Liver (tissue), 8 donors: ENCODE measurements at regions not wholly inside any gene's neighbourhood (a gene's known extent, or its start where the extent isn't known, plus 50 kb on each side); places are given as distances from the start of the nearest gene placed in this dataset.

Source experiments
- DNase-seq: peaks from one replicate; pipeline ENCODE4 v3.0.0-alpha.2; 2017; ENCODE audit warnings: low spot score
- H3K27ac ChIP-seq, 2 donors: one replicate each; pipeline ENCODE4 v1.7.0; 2013; ENCODE audit warnings: inconsistent platforms in 2 of 2, low read length in 2 of 2, control low read depth in 1 of 2, low read depth in 1 of 2, mild to moderate bottlenecking in 1 of 2
- H3K27me3 ChIP-seq, 4 donors: one replicate each; pipeline versions ENCODE4 v1.6.1 to v1.7.0; 2013; ENCODE audit warnings: low read length in 3 of 4, inconsistent platforms in 1 of 4, mild to moderate bottlenecking in 1 of 4, moderate library complexity in 1 of 4; ENCODE audit not compliant: control insufficient read depth in 4 of 4, insufficient read depth in 4 of 4
- H3K36me3 ChIP-seq, 4 donors: one replicate each; pipeline versions ENCODE4 v1.6.1 to v1.7.0; 2013; ENCODE audit warnings: low read length in 3 of 4, mild to moderate bottlenecking in 3 of 4, low read depth in 1 of 4, moderate library complexity in 1 of 4; ENCODE audit not compliant: control insufficient read depth in 4 of 4, insufficient read depth in 3 of 4
- H3K4me1 ChIP-seq, 4 donors: one replicate each; pipeline versions ENCODE4 v1.6.1 to v1.7.0; 2013; ENCODE audit warnings: low read length in 3 of 4, mild to moderate bottlenecking in 3 of 4, moderate library complexity in 1 of 4; ENCODE audit not compliant: control insufficient read depth in 4 of 4, insufficient read depth in 4 of 4
- H3K4me3 ChIP-seq, 3 donors: one replicate each; pipeline versions ENCODE4 v1.6.1 to v1.7.0; 2013; ENCODE audit warnings: low read length in 3 of 3, control low read depth in 1 of 3, low read depth in 1 of 3, mild to moderate bottlenecking in 1 of 3
- H3K9ac ChIP-seq, 2 donors: one replicate each; pipeline ENCODE4 v1.7.0; 2013; ENCODE audit warnings: low read length in 2 of 2, mild to moderate bottlenecking in 2 of 2, moderate library complexity in 2 of 2, control low read depth in 1 of 2, low read depth in 1 of 2
- H3K9me3 ChIP-seq, 4 donors: one replicate each; pipeline versions ENCODE4 v1.6.1 to v1.7.0; 2013; ENCODE audit warnings: low read length in 3 of 4; ENCODE audit not compliant: control insufficient read depth in 4 of 4
- GABPA ChIP-seq, 2 donors: IDR thresholded peaks in 1 of 2; conservative IDR thresholded peaks in 1 of 2; 2 replicates each; pipeline ENCODE4 v1.6.1; 2016; ENCODE audit warnings: antibody characterized with exemption in 2 of 2, mild to moderate bottlenecking in 1 of 2, moderate library complexity in 1 of 2
- HNF4A ChIP-seq, 2 donors: conservative IDR thresholded peaks; 2 replicates each; pipeline ENCODE4 v1.6.1; 2016; ENCODE audit warnings: antibody characterized with exemption in 2 of 2, mild to moderate bottlenecking in 2 of 2
- HNF4G ChIP-seq: IDR thresholded peaks from 2 replicates; pipeline ENCODE4 v1.6.1; 2016; ENCODE audit warnings: antibody characterized with exemption
- JUND ChIP-seq, 2 donors: IDR thresholded peaks; 2 replicates each; pipeline ENCODE4 v1.6.1; 2016; ENCODE audit warnings: antibody characterized with exemption in 2 of 2
- NR2F2 ChIP-seq: IDR thresholded peaks from 2 replicates; pipeline ENCODE4 v1.6.1; 2016; ENCODE audit warnings: antibody characterized with exemption
- RAD21 ChIP-seq, 2 donors: IDR thresholded peaks; 2 replicates each; pipeline ENCODE4 v1.6.1; 2016; ENCODE audit warnings: antibody characterized with exemption in 2 of 2, mild to moderate bottlenecking in 2 of 2
- RXRA ChIP-seq, 2 donors: IDR thresholded peaks; 2 replicates each; pipeline ENCODE4 v1.6.1; 2017 to 2018; ENCODE audit warnings: antibody characterized with exemption in 2 of 2, mild to moderate bottlenecking in 1 of 2
- SP1 ChIP-seq: IDR thresholded peaks from 2 replicates; pipeline ENCODE4 v1.6.1; 2018; ENCODE audit warnings: antibody characterized with exemption, mild to moderate bottlenecking
- TAF1 ChIP-seq: conservative IDR thresholded peaks from 2 replicates; pipeline ENCODE4 v1.6.1; 2016; ENCODE audit warnings: antibody characterized with exemption, mild to moderate bottlenecking
- YY1 ChIP-seq: IDR thresholded peaks from 2 replicates; pipeline ENCODE4 v1.6.1; 2016; ENCODE audit warnings: antibody characterized with exemption, mild to moderate bottlenecking
- WGBS: extraction: QIAGEN DNeasy Blood & Tissue Kit; methylation state at CpG from one replicate; pipeline ENCODE4 v1.1.7; 2013; 5-methylcytosine and 5-hydroxymethylcytosine counted together
- TF ChIP-seq, protein P1 (sequence below): IDR thresholded peaks from 2 replicates; pipeline ENCODE4 v1.6.1; 2016; ENCODE audit warnings: antibody characterized with exemption
- TF ChIP-seq, protein P2 (sequence below): IDR thresholded peaks from 2 replicates; pipeline ENCODE4 v1.6.1; 2016; ENCODE audit warnings: antibody characterized with exemption, mild to moderate bottlenecking
- TF ChIP-seq, protein P3 (sequence below): IDR thresholded peaks from 2 replicates; pipeline ENCODE4 v1.6.1; 2016; ENCODE audit warnings: antibody characterized with exemption
- TF ChIP-seq, protein P4 (sequence below): fragments of 150-350 bp; IDR thresholded peaks from 2 replicates; pipeline ENCODE4 v1.5.1; 2017; ENCODE audit warnings: improper control_type of control experiment, low read depth, low read length; ENCODE audit not compliant: missing input control
- donor health status: healthy.
- donor health status: healthy.
- donor health status: healthy.
- donor health status: healthy.
- donor health status: healthy.

DNA sequence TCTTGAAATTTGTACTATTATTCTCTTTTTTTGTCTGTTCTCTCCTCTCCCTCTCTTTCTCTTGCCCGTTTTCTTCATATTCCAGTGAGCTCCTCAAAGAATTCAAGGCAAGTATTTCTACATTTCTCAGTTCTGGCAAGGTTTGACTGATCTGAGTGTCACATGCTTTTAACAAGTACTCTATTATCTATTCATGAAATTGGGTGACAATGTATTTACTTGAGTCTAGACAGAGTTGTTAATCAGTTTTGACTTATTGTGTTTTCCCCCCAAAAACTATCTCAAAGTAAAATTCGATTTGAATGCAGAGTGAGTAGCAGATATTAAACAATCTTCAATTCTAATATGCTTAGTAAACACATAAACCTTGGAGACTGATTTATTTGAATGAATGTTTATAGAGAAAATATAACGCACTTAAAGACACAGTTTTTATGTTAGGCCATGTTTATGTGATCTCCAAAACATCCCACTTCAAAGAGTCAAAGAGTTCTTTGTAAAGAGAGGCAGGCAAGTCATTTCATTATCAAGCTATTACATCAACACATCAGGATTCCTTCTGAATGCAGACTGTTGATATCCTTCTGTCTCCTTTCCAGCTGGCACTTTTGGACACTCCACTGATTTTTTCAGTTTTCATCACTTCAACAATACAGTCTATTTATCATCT lies 166.6 kb downstream of the SLITRK6 start:
- Histone ChIP-seq H3K4me1 (no peaks in the 10 kb centered on the region), H3K27ac (no peak overlapping the region), H3K4me3 (no peak overlapping the region), H3K36me3 (no peaks in the 10 kb centered on the region), H3K9me3 (no peaks in the 10 kb centered on the region), H3K9ac (no peak overlapping the region), H3K27me3 (no peaks in the 10 kb centered on the region)
- DNase-seq: no peak
- 44% methylated on average over 3 of the region's 3 CpGs for WGBS
- TF ChIP-seq HNF4G (no peak), JUND (IDR thresholded peaks at IDR 0.05) (no peak), YY1 (no peak), NR2F2 (no peak), RXRA (IDR thresholded peaks at IDR 0.05) (no peak), SP1 (no peak), HNF4A (conservative IDR thresholded peaks at IDR 0.05) (no peak), RAD21 (IDR thresholded peaks at IDR 0.05) (no peak), GABPA (IDR thresholded peaks at IDR 0.05 in 1 of 2, conservative IDR thresholded peaks at IDR 0.05 in 1 of 2) (no peak), TAF1 (no peak)
- TF ChIP-seq, protein P1, sequence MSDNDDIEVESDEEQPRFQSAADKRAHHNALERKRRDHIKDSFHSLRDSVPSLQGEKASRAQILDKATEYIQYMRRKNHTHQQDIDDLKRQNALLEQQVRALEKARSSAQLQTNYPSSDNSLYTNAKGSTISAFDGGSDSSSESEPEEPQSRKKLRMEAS: no peak
- TF ChIP-seq, protein P2, sequence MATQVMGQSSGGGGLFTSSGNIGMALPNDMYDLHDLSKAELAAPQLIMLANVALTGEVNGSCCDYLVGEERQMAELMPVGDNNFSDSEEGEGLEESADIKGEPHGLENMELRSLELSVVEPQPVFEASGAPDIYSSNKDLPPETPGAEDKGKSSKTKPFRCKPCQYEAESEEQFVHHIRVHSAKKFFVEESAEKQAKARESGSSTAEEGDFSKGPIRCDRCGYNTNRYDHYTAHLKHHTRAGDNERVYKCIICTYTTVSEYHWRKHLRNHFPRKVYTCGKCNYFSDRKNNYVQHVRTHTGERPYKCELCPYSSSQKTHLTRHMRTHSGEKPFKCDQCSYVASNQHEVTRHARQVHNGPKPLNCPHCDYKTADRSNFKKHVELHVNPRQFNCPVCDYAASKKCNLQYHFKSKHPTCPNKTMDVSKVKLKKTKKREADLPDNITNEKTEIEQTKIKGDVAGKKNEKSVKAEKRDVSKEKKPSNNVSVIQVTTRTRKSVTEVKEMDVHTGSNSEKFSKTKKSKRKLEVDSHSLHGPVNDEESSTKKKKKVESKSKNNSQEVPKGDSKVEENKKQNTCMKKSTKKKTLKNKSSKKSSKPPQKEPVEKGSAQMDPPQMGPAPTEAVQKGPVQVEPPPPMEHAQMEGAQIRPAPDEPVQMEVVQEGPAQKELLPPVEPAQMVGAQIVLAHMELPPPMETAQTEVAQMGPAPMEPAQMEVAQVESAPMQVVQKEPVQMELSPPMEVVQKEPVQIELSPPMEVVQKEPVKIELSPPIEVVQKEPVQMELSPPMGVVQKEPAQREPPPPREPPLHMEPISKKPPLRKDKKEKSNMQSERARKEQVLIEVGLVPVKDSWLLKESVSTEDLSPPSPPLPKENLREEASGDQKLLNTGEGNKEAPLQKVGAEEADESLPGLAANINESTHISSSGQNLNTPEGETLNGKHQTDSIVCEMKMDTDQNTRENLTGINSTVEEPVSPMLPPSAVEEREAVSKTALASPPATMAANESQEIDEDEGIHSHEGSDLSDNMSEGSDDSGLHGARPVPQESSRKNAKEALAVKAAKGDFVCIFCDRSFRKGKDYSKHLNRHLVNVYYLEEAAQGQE: no peak
- TF ChIP-seq, protein P3, sequence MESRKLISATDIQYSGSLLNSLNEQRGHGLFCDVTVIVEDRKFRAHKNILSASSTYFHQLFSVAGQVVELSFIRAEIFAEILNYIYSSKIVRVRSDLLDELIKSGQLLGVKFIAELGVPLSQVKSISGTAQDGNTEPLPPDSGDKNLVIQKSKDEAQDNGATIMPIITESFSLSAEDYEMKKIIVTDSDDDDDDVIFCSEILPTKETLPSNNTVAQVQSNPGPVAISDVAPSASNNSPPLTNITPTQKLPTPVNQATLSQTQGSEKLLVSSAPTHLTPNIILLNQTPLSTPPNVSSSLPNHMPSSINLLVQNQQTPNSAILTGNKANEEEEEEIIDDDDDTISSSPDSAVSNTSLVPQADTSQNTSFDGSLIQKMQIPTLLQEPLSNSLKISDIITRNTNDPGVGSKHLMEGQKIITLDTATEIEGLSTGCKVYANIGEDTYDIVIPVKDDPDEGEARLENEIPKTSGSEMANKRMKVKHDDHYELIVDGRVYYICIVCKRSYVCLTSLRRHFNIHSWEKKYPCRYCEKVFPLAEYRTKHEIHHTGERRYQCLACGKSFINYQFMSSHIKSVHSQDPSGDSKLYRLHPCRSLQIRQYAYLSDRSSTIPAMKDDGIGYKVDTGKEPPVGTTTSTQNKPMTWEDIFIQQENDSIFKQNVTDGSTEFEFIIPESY: no peak
- TF ChIP-seq, protein P4, sequence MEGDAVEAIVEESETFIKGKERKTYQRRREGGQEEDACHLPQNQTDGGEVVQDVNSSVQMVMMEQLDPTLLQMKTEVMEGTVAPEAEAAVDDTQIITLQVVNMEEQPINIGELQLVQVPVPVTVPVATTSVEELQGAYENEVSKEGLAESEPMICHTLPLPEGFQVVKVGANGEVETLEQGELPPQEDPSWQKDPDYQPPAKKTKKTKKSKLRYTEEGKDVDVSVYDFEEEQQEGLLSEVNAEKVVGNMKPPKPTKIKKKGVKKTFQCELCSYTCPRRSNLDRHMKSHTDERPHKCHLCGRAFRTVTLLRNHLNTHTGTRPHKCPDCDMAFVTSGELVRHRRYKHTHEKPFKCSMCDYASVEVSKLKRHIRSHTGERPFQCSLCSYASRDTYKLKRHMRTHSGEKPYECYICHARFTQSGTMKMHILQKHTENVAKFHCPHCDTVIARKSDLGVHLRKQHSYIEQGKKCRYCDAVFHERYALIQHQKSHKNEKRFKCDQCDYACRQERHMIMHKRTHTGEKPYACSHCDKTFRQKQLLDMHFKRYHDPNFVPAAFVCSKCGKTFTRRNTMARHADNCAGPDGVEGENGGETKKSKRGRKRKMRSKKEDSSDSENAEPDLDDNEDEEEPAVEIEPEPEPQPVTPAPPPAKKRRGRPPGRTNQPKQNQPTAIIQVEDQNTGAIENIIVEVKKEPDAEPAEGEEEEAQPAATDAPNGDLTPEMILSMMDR: no peak

GRCh38 chr13:85631801-85632200 lies 167.4 kb downstream of the SLITRK6 start:
- WGBS: 77% methylated on average over 4 of the region's 4 CpGs

More at GRCh38 chr13:85631801-85632200, 167.4 kb downstream of the SLITRK6 start:
- no peak for DNase-seq
- Histone ChIP-seq H3K9ac (no peak overlapping the region), H3K27ac (no peak overlapping the region), H3K9me3 (no peaks in the 10 kb centered on the region), H3K4me1 (no peaks in the 10 kb centered on the region), H3K4me3 (no peak overlapping the region), H3K36me3 (no peaks in the 10 kb centered on the region), H3K27me3 (no peaks in the 10 kb centered on the region)
- TF ChIP-seq SP1 (no peak), GABPA (IDR thresholded peaks at IDR 0.05 in 1 of 2, conservative IDR thresholded peaks at IDR 0.05 in 1 of 2) (no peak), NR2F2 (no peak)
- TF ChIP-seq, protein P3: no peak
